ENCODE measurements at regions not wholly inside any gene's neighbourhood (a gene's known extent, or its start where the extent isn't known, plus 50 kb on each side); places are given as distances from the start of the nearest gene placed in this dataset.

- TF ChIP-seq GABPA (IDR thresholded peaks at IDR 0.05; ENCODE audit: low read depth) (no peak), POLR2AphosphoS5 (IDR thresholded peaks at IDR 0.05; ENCODE audit: low read depth) (no peak), SPI1 (IDR thresholded peaks at IDR 0.05; ENCODE audit: borderline replicate concordance, low read depth) (no peak), CTCF (IDR thresholded peaks at IDR 0.05; ENCODE audit: insufficient read depth, low read length) (no peak)
- TF ChIP-seq, protein P1, sequence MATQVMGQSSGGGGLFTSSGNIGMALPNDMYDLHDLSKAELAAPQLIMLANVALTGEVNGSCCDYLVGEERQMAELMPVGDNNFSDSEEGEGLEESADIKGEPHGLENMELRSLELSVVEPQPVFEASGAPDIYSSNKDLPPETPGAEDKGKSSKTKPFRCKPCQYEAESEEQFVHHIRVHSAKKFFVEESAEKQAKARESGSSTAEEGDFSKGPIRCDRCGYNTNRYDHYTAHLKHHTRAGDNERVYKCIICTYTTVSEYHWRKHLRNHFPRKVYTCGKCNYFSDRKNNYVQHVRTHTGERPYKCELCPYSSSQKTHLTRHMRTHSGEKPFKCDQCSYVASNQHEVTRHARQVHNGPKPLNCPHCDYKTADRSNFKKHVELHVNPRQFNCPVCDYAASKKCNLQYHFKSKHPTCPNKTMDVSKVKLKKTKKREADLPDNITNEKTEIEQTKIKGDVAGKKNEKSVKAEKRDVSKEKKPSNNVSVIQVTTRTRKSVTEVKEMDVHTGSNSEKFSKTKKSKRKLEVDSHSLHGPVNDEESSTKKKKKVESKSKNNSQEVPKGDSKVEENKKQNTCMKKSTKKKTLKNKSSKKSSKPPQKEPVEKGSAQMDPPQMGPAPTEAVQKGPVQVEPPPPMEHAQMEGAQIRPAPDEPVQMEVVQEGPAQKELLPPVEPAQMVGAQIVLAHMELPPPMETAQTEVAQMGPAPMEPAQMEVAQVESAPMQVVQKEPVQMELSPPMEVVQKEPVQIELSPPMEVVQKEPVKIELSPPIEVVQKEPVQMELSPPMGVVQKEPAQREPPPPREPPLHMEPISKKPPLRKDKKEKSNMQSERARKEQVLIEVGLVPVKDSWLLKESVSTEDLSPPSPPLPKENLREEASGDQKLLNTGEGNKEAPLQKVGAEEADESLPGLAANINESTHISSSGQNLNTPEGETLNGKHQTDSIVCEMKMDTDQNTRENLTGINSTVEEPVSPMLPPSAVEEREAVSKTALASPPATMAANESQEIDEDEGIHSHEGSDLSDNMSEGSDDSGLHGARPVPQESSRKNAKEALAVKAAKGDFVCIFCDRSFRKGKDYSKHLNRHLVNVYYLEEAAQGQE (IDR thresholded peaks at IDR 0.05; ENCODE audit: insufficient replicate concordance, low read depth): no peak
- Histone ChIP-seq H3K27ac (replicated peaks) (no peak overlapping the region), H3K4me3 (replicated peaks; ENCODE audit: insufficient read depth, low read length) (no peak overlapping the region), H3K27me3 (ENCODE audit: insufficient read depth, poor library complexity, severe bottlenecking) (no peaks in the 10 kb centered on the region)
- no peak for DNase-seq (ENCODE audit: low read depth in 1 of 2, low spot score in 1 of 2)
Measured at GRCh38 chr15:26352909-26353308, 420.0 kb downstream of the GABRB3 start.

DNA sequence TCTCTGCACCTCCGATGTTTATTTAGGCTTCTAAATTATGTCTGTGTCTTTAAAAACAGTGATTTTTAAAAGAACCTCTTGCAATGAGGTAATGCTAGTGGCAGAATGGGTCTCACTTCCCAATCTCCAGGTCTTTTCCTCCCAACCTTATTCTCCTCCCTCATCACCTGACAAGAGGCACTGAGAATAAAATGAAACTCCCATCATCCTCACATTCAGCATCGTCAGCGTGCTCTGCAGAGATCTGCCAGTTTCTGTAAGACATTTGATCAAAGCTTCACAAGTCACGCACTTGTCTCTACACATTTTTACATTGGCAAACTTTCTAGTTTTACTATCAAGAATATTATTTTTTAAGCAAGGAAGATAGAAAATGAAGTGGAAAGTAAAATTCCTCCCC is 420.5 kb downstream of the GABRB3 start:
- TF ChIP-seq SPI1 (IDR thresholded peaks at IDR 0.05; ENCODE audit: borderline replicate concordance, low read depth): no peak
- H3K27ac ChIP-seq (replicated peaks): no peak overlapping the region
- no peak overlapping the region for H3K4me3 ChIP-seq (replicated peaks; ENCODE audit: insufficient read depth, low read length)
- no peaks in the 10 kb centered on the region for H3K27me3 ChIP-seq (ENCODE audit: insufficient read depth, poor library complexity, severe bottlenecking)
- DNase-seq (ENCODE audit: low read depth in 1 of 2, low spot score in 1 of 2): no peak

DNA sequence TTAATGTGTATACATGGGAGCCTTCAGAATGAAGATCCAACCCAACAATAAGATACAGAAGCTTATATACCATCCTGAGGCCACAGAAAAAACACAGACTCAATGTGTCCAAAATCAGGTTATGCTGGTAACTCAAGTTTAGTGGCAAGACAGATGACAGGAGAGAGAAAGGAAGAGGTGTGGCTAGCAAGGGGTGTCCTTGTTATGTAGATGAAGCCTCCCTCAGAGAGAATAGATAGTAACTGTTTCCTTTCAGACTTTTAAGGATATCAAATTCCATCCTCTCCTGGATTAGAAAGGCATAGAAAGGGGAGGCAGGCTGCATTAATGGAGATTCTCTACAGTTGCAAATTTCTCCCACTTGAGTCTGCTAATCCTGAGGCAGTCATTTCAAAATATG is 447.4 kb downstream of the GABRB3 start:
- TF ChIP-seq POLR2AphosphoS5 (IDR thresholded peaks at IDR 0.05; ENCODE audit: low read depth) (no peak), CTCF (IDR thresholded peaks at IDR 0.05; ENCODE audit: insufficient read depth, low read length) (no peak), GABPA (IDR thresholded peaks at IDR 0.05; ENCODE audit: low read depth) (no peak), SPI1 (IDR thresholded peaks at IDR 0.05; ENCODE audit: borderline replicate concordance, low read depth) (no peak)
- TF ChIP-seq, protein P1 (IDR thresholded peaks at IDR 0.05; ENCODE audit: insufficient replicate concordance, low read depth): no peak
- H3K27ac ChIP-seq (replicated peaks): no peak overlapping the region
- DNase-seq (ENCODE audit: low read depth in 1 of 2, low spot score in 1 of 2): no peak
- no peaks in the 10 kb centered on the region for H3K27me3 ChIP-seq (ENCODE audit: insufficient read depth, poor library complexity, severe bottlenecking)
- no peak overlapping the region for H3K4me3 ChIP-seq (replicated peaks; ENCODE audit: insufficient read depth, low read length)

DNA sequence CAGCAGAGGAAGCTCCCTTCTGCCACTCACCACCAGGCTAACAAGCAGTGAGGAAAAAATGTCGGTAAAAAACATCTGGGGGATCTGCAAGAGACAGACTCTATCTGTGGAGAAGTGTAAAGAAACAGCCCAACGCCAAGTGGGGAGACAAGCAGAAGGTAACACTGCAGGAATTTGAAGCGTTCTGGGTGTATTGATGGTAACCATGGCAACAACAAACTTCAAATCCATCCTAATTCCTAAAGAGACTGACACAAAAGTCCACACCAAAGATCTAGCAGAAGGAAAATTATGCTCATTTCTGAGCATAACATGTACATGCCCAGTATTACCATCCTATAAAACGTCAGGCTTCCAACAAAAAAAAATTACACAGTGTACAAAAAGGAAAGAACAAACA is 449.3 kb downstream of the GABRB3 start:
- TF ChIP-seq SPI1 (IDR thresholded peaks at IDR 0.05; ENCODE audit: borderline replicate concordance, low read depth) (no peak), CTCF (IDR thresholded peaks at IDR 0.05; ENCODE audit: insufficient read depth, low read length) (no peak), POLR2AphosphoS5 (IDR thresholded peaks at IDR 0.05; ENCODE audit: low read depth) (no peak), GABPA (IDR thresholded peaks at IDR 0.05; ENCODE audit: low read depth) (no peak)
- TF ChIP-seq, protein P1 (IDR thresholded peaks at IDR 0.05; ENCODE audit: insufficient replicate concordance, low read depth): no peak
- DNase-seq (ENCODE audit: low read depth in 1 of 2, low spot score in 1 of 2): no peak
- Histone ChIP-seq H3K4me3 (replicated peaks; ENCODE audit: insufficient read depth, low read length) (no peak overlapping the region), H3K27ac (replicated peaks) (no peak overlapping the region), H3K27me3 (ENCODE audit: insufficient read depth, poor library complexity, severe bottlenecking) (no peaks in the 10 kb centered on the region)

Measured in HL-60 (cell line).